SK-N-SH (cell line): ENCODE measurements at regions not wholly inside any gene's neighbourhood (a gene's known extent, or its start where the extent isn't known, plus 50 kb on each side); places are given as distances from the start of the nearest gene placed in this dataset.

Source experiments
- CTCF ChIA-PET: fragments of 300-600, 350-600 bp; formaldehyde crosslinking; extraction: SDS; loops from one replicate; lab custom pipeline; 2021; lab: Yijun Ruan, JAX
- POLR2A ChIA-PET: fragments of 350-600 bp; sonication (Branson Sonifier 250); formaldehyde crosslinking; extraction: SDS; loops from one replicate; lab custom pipeline; 2020; ENCODE audit warnings: antibody characterized with exemption, inconsistent platforms; lab: Yijun Ruan, JAX
- DNase-seq: peaks from one replicate; pipeline ENCODE4 v3.0.0; 2012
- H2AFZ ChIP-seq: fragments of 200-600 bp; sonication (generic); 2 replicates; pipeline ENCODE4 v1.8.1; 2016; ENCODE audit warnings: antibody characterized with exemption, mild to moderate bottlenecking, low read depth
- H3F3A ChIP-seq: fragments of 200-600 bp; sonication (generic); replicated peaks from 2 replicates; pipeline ENCODE3; 2016; ENCODE audit warnings: antibody characterized with exemption, mild to moderate bottlenecking; ENCODE audit not compliant: insufficient read depth
- H3K27ac ChIP-seq, 2 experiments: fragments of 200-500 bp in 1 of 2; fragments of 200-600 bp in 1 of 2; sonication (Bioruptor generic) in 1 of 2; sonication (generic), shearing (Covaris generic) in 1 of 2; 2 replicates each; pipeline versions ENCODE4 v1.5.1 to v1.6.1; 2014 to 2016; ENCODE audit warnings: low read depth in 2 of 2, inconsistent platforms in 1 of 2, low read length in 1 of 2, mild to moderate bottlenecking in 1 of 2, mixed read lengths in 1 of 2
- H3K27me3 ChIP-seq: fragments of 200-600 bp; sonication (generic), shearing (Covaris generic); 2 replicates; pipeline ENCODE4 v1.6.1; 2016; ENCODE audit warnings: mixed run types; ENCODE audit not compliant: insufficient read depth
- H3K36me3 ChIP-seq, 2 experiments: fragments of 200-500 bp in 1 of 2; fragments of 200-600 bp in 1 of 2; sonication (Bioruptor generic) in 1 of 2; sonication (generic) in 1 of 2; replicated peaks in 1 of 2; 2 replicates each; pipeline versions ENCODE3 to v1.5.1; 2014 to 2016; ENCODE audit warnings: low read length in 1 of 2, mild to moderate bottlenecking in 1 of 2; ENCODE audit not compliant: insufficient read depth in 2 of 2, control insufficient read depth in 1 of 2
- H3K4me1 ChIP-seq, 2 experiments: fragments of 200-500 bp in 1 of 2; fragments of 200-600 bp in 1 of 2; sonication (Bioruptor generic) in 1 of 2; sonication (generic), shearing (Covaris generic) in 1 of 2; 2 replicates each; pipeline versions ENCODE4 v1.5.1 to v1.6.1; 2014 to 2016; ENCODE audit warnings: low read depth in 1 of 2, low read length in 1 of 2, mixed run types in 1 of 2; ENCODE audit not compliant: insufficient read depth in 2 of 2, control insufficient read depth in 1 of 2
- H3K4me2 ChIP-seq: fragments of 200-600 bp; sonication (generic), shearing (Covaris generic); 2 replicates; pipeline ENCODE4 v1.6.1; 2017; ENCODE audit warnings: mixed run types
- H3K4me3 ChIP-seq, 2 experiments: fragments of 200-500 bp in 1 of 2; fragments of 200-600 bp in 1 of 2; sonication (Bioruptor generic) in 1 of 2; sonication (generic), shearing (Covaris generic) in 1 of 2; 2 replicates each; pipeline versions ENCODE4 v1.5.1 to v1.8.1; 2014 to 2016; ENCODE audit warnings: low read depth in 2 of 2, inconsistent platforms in 1 of 2, low read length in 1 of 2, mild to moderate bottlenecking in 1 of 2, mixed read lengths in 1 of 2, moderate library complexity in 1 of 2
- H3K79me2 ChIP-seq: fragments of 200-600 bp; sonication (generic); 2 replicates; pipeline ENCODE4 v1.8.1; 2017; ENCODE audit warnings: mild to moderate bottlenecking; ENCODE audit not compliant: insufficient read depth
- H3K9ac ChIP-seq: fragments of 200-600 bp; sonication (generic); 2 replicates; pipeline ENCODE4 v1.6.1; 2017; ENCODE audit warnings: mixed run types
- H3K9me2 ChIP-seq: fragments of 200-600 bp; sonication (generic); 2 replicates; pipeline ENCODE4 v1.6.1; 2017; ENCODE audit warnings: mixed run types
- H3K9me3 ChIP-seq: fragments of 200-600 bp; sonication (generic); 2 replicates; pipeline ENCODE4 v1.6.1; 2017; ENCODE audit warnings: mixed run types, mild to moderate bottlenecking, moderate library complexity
- H4K20me1 ChIP-seq: fragments of 200-600 bp; sonication (generic); 2 replicates; pipeline ENCODE4 v1.6.1; 2017; ENCODE audit warnings: mild to moderate bottlenecking, mixed run types; ENCODE audit not compliant: insufficient read depth
- CHD2 ChIP-seq: fragments of 150-350 bp; IDR thresholded peaks from 2 replicates; pipeline ENCODE4 v1.6.1; 2018; ENCODE audit warnings: low read length; ENCODE audit not compliant: partially characterized antibody
- EZH2phosphoT487 ChIP-seq: fragments of 200-600 bp; sonication (generic); IDR thresholded peaks from 2 replicates; pipeline ENCODE4 v1.6.1; 2017; ENCODE audit warnings: low read depth, mixed run types, mild to moderate bottlenecking, antibody characterized with exemption, moderate library complexity, borderline replicate concordance
- JUND ChIP-seq: IDR thresholded peaks from 2 replicates; pipeline ENCODE4 v1.4.0; 2012
- MAX ChIP-seq: IDR thresholded peaks from 2 replicates; pipeline ENCODE4 v1.4.0; 2012; ENCODE audit warnings: low read depth
- MEF2A ChIP-seq: IDR thresholded peaks from 2 replicates; pipeline ENCODE4 v1.4.0; 2012; ENCODE audit warnings: low read depth, borderline replicate concordance
- NRF1 ChIP-seq: IDR thresholded peaks from 2 replicates; pipeline ENCODE4 v1.6.1; 2012; ENCODE audit warnings: low read depth, mild to moderate bottlenecking, low read length
- RAD21 ChIP-seq: IDR thresholded peaks from 2 replicates; pipeline ENCODE4 v1.6.1; 2012; ENCODE audit warnings: mild to moderate bottlenecking, low read length
- RFX5 ChIP-seq: IDR thresholded peaks from 2 replicates; pipeline ENCODE4 v1.6.1; 2012; ENCODE audit warnings: mild to moderate bottlenecking, improper control_type of control experiment, low read length
- RXRA ChIP-seq: IDR thresholded peaks from 2 replicates; pipeline ENCODE4 v1.4.0; 2012; ENCODE audit warnings: low read depth, mild to moderate bottlenecking, borderline replicate concordance
- TCF12 ChIP-seq: IDR thresholded peaks from 2 replicates; pipeline ENCODE4 v1.4.0; 2012
- USF1 ChIP-seq: IDR thresholded peaks from 2 replicates; pipeline ENCODE4 v1.4.0; 2012; ENCODE audit warnings: low read depth, borderline replicate concordance
- USF2 ChIP-seq: fragments of 150-350 bp; IDR thresholded peaks from 2 replicates; pipeline ENCODE4 v1.6.1; 2017; ENCODE audit warnings: antibody characterized with exemption, low read length, low read depth, borderline replicate concordance
- WGBS: methylation state at CpG from one replicate; pipeline ENCODE4 v1.1.6; 2017; ENCODE audit warnings: low lambda C conversion rate; 5-methylcytosine and 5-hydroxymethylcytosine counted together

- H3K9ac ChIP-seq: no peak overlapping the region
- no peaks in the 10 kb centered on the region for H3K36me3 ChIP-seq
- peak; percentile 27 for DNase-seq
- no peaks in the 10 kb centered on the region for H3K27me3 ChIP-seq
- no peak overlapping the region for H3K4me3 ChIP-seq
- TF ChIP-seq TCF12 (no peak), EZH2phosphoT487 (no peak), RFX5 (peak; percentile 90)
- TF ChIP-seq, all 33 proteins: peak for 1
- Histone ChIP-seq H3K27ac (peak overlapping the region in 1 of 2 experiments; percentile 58; a peak in 2 of 4 replicates), H3K9me2 (no peaks in the 10 kb centered on the region), H2AFZ (no peak overlapping the region), H3F3A (no peaks in the 10 kb centered on the region), H3K79me2 (no peaks in the 10 kb centered on the region), H4K20me1 (no peaks in the 10 kb centered on the region), H3K4me1 (no peaks in the 10 kb centered on the region; a peak in 1 of 4 replicates), H3K4me2 (no peak overlapping the region), H3K9me3 (no peaks in the 10 kb centered on the region)
- POLR2A ChIA-PET: no interaction called here
- WGBS: 30% methylated on average over 2 of the region's 2 CpGs
- CTCF ChIA-PET: interaction anchor here (0.9 kb wide), 1 partner anchor 158 kb away, joined by 3 read pairs; no protein-coding TSS in a partner anchor
These were observed 639.3 kb downstream of the PTPRU start for GRCh38 chr1:29875557-29876028.

GRCh38 chr1:29870621-29871020 is 634.3 kb downstream of the PTPRU start:
- Histone ChIP-seq H3K9me2 (no peaks in the 10 kb centered on the region), H3K9ac (no peak overlapping the region), H2AFZ (no peak overlapping the region), H3K4me2 (no peak overlapping the region), H3K27ac (no peak overlapping the region), H3K27me3 (no peaks in the 10 kb centered on the region), H3K4me1 (no peaks in the 10 kb centered on the region; a peak in 1 of 4 replicates), H4K20me1 (no peaks in the 10 kb centered on the region), H3K4me3 (no peak overlapping the region), H3K79me2 (no peaks in the 10 kb centered on the region), H3F3A (no peaks in the 10 kb centered on the region), H3K36me3 (no peaks in the 10 kb centered on the region), H3K9me3 (no peaks in the 10 kb centered on the region)
- 10% methylated on average over 2 of the region's 3 CpGs for WGBS
- CTCF ChIA-PET: interaction anchor here (0.5 kb wide), 1 partner anchor 687 kb away, joined by 3 read pairs; no protein-coding TSS in a partner anchor
- TF ChIP-seq NRF1 (no peak), MAX (no peak), USF1 (no peak), MEF2A (no peak), RXRA (no peak), JUND (no peak), CHD2 (no peak), RAD21 (no peak), USF2 (no peak)
- POLR2A ChIA-PET: no interaction called here
- no peak for DNase-seq
